Inflammatory macrophage treated with lipopolysaccharide for 1 hour (primary cell): ENCODE measurements at regions not wholly inside any gene's neighbourhood (a gene's known extent, or its start where the extent isn't known, plus 50 kb on each side); places are given as distances from the start of the nearest gene placed in this dataset.

Source experiments
- DNase-seq, 2 donors: peaks; one replicate each; pipeline ENCODE4 v3.0.0-alpha.2; 2020 to 2022

DNA sequence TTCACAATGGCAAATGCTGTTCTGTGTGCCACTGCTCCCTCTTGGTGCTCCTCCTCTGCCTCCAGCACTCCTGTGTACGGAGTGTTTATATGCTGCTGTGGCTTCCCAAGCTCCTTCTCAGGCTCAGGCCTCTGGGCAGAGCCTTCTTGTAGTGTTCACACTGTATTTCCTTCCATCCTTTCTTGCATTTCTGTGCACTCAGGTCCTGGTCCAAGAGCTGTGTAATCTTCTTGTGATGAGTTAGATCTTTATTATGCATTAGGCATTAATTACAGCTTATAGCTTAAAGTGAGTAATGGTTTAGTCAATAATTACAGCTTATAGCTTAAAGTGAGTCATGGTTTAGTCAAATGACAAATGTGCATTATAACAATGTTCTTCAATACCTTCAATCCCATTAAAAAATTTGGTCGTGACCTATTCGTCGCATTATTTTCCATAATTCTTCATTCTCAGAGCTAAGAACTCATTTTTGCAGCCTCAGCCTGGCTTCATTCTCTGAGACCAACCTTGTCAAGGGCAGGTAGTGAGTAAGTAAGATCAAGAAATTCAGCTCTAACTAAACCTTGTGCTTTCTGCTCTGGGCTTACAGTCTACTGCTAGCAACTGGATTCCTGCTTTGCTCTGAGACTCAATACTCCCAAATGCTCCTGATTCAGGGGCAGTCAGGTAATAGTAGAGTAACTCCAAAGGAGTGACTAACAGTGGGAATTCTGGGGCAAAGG lies 154.5 kb upstream of the SPAG17 start:
- DNase-seq = no peak

DNA sequence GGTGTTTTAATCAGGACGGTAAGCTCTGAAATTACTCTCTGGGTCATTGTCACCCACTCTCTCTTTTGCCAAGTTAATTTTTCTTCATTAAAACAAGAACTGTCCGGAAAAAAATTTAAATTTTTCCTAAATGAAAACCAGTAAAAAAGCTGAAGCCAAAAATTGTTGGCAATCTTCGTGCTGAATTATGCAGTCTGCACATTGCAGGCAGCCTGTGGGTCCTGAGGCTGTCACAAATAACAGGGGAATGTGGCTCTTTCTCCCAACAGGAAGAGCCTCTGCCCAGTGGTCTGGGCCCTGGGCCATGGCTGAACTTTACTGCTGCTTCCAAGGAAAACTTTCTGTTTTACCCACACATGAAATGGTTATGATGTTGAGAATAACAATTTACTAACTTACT lies 153.9 kb upstream of the SPAG17 start:
- no peak for DNase-seq

DNA sequence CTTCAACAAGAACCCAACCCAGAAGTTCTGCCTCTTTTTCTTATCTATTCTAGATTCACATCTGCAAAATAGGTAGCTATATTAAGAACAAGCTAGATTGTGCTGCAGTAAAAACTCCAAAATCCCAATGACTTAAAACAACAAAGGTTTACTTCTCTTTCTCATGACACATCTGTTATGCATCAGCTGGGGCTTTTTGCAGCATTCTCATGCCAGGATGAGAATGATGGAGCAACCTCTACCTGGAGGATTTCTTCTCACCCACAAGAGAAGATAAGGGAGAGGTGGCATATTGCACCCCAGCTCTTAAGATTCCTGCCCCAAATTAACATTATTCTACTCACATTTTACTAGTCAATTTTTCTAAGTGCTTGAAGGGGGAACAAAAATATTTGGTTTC lies 152.3 kb upstream of the SPAG17 start:
- DNase-seq = no peak

DNA sequence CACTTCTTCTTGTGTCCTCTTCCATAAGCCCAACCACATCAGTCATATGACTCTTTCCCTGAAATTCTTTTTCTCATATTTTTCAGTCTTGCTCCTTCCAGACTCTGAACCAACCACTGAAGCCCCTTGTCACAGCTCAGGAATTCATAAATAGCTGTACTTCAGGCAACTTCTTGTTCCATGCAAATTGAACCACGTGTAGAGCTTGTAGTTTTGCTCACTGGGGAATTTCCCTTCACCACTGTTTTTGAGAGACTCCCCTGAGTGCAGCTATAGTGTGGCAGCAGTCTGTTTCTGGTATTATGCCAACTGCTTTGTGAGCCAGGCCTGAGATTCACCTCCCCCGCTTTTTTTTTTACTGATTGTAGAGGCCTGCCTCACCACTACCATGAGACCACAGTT lies 150.3 kb upstream of the SPAG17 start:
- no peak for DNase-seq

DNA sequence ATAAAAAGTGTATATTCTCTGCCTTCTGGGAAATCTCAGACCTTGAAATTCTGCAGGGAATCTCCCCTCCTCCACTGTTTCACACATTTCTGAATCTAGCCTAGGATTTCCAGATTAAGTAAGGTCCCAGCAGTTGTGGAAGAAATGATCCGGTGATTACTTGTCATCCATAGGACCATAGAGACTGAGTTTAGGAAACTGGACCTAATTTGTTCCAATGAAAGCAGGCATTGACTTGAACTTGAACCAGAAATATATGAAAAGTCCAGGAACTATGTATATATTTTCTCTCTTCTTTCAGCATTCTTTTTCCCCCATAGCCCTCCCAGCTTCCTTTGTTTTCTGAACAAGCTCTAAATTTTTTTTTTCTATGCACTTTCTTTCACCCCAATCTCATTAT lies 149.5 kb upstream of the SPAG17 start:
- DNase-seq = no peak

DNA sequence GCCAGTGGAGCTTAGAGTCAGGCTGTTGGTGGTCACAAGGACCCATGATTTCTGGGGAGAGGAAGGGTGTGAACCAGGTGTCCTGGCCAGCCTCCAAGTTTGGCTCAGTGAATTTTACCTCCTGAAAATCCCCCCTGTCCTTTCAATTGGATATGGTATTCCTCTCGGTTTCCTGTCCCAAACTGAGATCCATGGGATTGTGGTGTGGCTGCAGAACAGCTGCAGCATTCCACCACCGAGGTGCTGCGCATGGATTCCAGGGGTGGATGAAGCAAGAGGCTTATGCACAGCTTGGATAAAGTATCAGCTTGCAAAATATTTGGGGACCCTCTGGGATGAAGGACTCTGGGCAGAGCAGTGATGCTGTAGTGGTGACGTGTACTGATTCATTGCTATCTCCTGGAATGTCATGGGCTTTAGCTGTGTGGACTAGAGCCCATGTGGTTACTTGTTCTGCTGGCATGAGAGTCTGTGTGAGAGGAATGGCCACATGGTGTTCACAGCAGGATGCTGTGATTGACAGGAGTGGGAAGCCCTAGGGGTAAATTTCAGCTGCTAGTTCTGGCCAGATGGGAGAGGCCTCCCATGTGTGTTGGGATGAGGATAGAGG lies 148.7 kb upstream of the SPAG17 start:
- DNase-seq = no peak

DNA sequence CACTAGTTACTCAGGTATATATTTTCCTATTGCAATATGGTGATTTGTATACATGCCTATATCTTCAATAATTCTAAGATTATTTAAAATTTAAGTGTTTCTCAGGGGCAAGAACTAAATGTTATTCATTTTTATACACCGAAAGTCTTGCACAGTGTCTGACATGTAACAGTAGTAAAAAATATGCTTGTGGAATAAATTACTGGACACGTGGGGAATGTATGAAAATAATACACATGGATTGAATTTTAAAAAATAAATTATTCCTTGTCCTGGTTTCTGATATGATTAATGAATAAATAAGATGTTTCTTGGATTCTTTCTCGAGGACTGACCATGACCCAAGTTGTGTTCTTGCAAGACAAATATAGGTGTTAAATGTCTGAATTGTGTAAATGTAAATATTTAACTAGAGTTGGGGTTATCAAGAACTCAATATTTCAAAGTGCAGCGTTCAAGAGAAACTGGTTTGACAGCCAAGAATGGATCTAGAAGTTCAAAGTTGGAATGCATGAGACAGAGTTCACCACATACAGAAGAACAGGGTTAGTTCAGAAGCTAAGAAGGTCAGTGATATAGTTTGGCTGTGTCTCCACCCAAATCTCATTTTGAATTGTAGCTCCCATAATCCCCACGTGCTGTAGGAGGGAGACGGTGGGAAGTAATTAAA lies 142.1 kb upstream of the SPAG17 start:
- no peak for DNase-seq

DNA sequence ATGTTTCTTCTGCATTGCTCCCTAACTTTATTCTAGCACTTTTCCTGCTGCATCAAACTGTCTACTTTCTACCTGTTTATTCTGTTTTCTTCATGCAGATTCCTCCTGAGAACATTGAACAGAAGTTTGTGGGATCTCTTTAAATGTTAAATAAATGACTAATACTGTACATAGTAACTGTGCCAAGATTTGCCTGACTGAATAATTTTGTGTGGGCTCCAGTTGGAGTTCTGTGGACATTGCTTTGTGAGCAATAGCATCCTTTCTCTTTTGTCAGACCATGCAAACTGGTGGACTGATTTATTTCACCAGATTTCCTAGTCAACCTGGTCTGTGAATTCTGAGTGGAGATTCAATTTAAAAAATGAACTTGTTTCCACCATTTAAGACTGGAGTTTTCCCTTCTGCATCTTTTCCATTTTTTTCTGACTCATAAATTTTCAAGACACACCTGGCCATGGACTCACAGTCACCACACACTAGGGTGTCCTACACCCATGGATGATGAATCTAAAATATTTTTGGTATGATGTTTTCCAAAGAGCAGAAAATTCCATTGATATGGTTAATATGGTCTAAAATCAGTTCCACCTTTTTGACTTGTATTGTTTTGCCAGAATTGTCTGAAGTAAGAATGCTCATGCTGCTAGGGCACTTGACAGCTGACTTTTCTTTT lies 140.7 kb upstream of the SPAG17 start:
- no peak for DNase-seq

DNA sequence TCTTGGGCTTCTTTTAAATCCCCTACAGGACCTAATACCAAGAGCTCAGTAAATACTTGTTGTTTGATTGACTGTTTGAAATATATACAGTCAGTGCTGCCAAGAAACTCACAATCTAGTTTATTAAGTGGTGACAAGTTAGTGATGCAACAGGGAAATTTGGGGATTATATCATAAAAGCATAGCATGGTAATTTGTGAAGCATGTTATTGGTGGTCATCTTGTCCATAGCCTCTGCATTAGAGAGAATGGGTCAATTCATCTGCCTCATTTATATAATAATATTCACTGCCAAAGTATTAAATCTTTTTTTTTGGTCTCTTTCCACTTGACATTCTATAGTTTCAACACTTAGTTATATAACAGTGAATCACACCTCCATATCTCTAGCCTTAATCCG lies 138.2 kb upstream of the SPAG17 start:
- no peak for DNase-seq

DNA sequence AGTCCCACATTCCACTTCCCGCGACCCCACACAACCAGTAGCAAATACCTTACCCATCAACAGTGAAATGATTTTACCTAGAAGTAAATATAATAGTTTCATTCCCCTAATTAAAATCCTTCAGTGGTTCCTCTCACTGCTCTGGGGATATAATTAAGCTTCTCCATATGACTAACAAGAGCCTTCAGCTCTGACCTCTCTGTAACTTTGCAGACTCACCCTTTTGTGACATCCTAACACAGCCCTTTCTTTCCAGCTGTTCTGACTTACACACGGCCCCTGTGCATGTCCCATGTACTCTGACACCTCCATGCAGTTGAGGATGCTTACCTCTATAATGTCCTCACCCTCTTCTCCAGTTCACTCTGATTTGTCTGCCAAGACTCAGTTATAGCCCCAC lies 137.3 kb upstream of the SPAG17 start:
- DNase-seq = no peak

DNA sequence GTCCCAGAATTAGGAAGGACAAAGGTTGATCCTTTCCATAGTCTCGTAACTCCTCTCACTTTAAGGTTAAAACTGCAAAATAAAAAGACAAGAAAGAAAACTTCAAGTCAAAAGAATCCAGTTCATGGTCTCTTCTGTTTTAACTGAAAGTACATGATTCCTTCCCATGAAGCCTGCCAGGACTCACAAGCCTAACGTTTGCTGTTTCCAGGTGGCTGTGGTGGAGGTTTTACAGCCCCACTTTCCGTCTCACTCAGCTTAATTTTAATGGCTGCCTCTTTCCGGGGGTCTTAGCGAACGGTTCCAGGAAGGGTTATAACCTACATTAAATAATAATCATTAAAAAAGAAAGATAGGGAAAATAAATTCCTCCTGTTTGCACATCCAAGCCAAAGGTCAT lies 136.8 kb upstream of the SPAG17 start:
- no peak for DNase-seq

DNA sequence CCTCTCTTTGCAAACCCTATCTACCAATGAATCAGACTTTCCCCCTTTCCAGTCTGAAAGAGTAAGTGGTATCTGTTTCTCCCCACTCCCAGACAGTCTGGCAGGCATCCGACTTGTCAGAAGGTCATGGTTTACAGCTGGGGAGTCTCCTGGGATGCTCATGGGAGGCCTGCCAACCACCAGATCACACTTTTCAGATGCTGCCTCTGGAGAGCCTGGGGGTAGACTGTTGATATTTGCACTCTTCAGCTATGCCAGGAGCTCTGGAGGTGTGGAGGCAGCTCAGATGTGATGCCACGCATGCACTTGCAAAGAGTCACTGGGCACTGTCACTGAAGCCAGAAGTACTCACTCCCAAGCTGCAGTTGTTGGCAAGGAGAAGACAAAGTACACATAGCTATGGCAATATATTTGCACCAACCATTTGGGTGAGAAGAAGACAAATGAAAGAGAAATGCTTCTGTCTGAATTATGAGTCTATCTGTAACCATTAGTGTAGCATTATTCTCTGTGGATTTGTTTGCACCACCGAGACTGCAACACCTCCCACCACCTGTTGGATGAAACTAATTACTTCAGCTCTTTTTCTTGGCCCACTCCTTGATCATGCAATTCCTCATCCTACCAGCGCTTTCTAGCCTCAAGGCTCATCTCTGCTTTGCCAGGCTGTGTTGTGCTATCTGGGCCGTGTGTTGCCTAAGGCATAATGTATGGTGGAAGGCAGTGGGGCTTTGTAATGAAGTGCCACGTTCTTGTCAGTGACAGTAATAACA lies 133.0 kb upstream of the SPAG17 start:
- DNase-seq = no peak

DNA sequence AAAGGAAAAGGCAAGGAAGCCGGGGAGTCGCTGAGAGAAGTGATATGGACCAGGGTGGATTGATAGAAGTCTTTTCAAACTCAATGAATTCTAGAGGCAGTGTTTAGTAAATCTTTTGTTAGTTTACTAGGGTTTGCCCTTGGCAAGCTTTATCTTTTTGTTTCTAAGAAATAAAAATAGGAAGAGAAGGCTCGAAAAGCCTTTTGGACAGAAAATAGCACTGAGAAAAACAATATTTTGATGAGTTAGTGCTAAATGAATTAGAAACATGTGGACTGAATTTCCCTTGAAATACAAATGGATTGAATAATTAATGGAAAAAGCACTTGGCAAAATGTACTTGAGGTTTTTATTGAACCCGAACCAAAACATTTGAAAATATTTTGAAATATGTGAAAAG lies 121.8 kb upstream of the SPAG17 start:
- DNase-seq = no peak

DNA sequence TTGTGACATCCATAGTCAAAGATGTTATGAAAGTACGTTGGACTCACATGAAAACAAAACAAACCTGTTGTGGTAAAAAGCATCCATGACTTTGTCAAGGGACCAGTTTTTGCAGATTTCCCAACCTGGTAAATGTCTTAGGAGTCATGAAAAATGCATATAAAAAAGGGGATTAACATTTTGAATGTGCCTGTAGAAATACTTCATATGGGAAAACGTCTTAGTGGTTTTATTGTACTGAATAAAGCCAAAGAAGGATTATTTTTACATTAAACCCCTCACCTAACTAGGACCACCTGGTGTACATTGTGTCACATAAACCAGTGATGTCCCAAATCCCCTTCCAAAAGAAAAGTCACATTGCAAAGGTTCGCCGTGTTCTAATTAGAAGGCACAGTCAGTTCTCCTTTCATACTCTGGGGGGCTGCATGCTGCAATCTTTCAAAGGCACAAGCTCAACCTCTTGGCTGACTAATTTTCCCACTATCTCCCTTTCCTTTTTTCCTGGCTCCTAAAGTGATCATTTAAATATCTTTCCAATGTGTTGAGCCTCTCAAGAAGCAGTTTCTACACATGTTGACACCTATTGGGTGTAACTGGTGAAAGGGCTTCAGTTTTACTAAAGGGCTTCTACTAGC lies 119.8 kb upstream of the SPAG17 start:
- no peak for DNase-seq

DNA sequence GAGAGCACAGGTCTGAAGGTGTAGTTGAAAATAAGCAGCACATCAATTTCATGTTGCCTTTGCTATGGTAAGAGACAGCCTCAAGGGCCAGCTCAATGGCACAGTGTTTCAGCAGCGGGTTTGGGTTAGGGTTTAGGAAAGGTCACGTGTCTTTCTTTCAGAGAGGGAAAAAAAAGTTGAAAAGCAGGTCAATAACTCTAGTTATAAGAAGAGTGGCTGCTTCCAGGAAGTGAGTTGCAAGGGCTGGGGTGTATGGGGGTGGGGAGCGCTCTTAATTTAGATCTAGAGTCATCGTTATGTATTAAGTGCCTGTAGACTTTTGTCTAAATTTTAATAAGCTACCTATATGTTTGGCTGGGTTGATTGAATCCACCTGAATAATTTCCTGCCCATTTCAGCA lies 118.5 kb upstream of the SPAG17 start:
- DNase-seq = no peak

DNA sequence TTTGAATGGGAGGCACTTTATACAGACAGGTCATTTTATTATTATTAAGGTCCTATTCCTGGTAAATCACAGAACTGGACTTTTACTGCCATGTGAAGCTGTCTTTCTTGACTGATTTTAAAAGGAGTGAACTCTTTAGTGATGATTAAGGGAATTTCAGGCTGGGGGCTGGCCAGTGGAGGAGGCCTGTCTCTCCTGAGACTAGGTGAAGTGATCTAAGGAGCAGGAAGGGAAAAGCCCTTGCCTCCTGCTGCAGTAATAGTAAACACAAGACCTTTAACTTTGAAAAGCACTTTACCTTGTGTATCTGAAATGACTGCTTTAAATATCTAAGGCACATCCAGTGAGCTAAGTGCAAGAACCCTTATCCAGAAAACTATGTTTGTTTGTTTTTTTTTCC lies 118.0 kb upstream of the SPAG17 start:
- DNase-seq = no peak

DNA sequence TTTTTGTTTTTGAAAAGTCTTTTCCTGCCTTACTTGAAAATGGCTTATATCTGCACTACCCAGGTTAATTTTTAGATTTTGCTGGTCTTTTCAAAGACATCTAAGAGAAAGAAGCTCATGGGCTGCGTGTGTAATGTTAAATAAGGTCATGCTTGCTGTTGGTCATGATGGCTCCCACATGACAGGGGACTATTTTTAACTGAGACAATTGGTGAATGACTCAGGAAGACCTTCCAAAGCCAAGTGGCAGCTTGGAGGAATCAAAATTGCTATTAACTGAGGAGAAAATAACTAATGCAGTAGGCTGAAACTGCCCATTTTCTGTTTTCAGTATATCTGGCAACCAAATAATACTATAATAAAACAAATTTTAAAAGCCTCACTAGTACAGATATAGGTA lies 117.1 kb upstream of the SPAG17 start:
- DNase-seq = no peak

DNA sequence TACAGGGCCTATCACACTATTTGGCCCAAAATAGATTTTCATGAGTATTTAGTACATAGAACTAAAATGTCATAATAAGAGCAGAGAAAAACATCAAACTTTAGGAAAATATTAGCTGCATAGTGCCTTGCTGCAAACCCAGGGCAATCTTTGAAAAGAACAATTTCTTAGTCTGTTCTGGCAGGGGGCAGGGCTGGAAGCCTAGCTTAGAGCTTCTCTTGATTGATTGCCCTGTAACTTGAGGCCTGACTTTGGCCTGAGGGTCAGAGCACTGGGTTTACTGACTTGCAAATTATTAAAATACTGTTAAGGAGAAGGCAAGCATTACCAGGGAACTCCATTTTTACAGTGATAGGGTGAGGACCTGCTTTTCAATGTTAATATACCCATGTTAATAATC lies 115.8 kb upstream of the SPAG17 start:
- DNase-seq = no peak

DNA sequence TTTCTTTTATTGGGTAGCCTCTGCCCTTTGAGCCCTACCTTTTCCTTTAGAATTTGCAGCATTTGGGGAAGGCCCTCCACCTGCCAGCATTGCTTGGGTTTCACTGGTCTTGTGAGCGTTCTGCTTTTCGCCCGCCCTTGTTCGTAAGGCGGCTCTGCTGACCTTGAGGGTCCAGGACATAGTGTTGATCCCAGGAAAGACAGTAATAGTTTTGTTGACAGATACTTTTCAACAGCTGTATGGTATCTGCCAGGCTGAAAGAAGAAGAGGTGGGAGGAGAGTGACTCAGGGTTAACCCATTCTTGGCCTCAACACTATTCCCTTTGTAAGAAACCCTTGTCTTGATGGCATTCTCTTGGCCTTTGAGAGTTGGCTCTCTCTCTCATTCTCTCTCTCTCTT lies 113.4 kb upstream of the SPAG17 start:
- DNase-seq = no peak

DNA sequence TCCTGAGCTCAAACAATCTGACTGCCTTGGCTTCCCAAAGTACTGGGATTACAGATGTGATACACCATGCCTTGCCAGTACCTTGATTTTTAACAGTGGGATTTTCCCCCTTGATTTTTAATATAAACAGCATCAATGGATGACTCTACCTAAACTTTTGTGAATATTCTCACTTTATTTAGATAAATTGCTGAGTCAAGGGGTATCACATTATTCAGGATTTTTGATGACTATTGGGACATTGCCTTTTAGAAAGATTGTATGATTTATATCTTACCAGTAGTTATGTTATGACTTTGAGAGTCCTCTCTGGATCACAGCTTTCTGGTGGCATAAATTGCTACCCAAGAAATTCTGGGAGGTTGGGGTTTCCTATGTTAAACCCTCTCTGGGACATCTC lies 112.5 kb upstream of the SPAG17 start:
- DNase-seq = no peak

DNA sequence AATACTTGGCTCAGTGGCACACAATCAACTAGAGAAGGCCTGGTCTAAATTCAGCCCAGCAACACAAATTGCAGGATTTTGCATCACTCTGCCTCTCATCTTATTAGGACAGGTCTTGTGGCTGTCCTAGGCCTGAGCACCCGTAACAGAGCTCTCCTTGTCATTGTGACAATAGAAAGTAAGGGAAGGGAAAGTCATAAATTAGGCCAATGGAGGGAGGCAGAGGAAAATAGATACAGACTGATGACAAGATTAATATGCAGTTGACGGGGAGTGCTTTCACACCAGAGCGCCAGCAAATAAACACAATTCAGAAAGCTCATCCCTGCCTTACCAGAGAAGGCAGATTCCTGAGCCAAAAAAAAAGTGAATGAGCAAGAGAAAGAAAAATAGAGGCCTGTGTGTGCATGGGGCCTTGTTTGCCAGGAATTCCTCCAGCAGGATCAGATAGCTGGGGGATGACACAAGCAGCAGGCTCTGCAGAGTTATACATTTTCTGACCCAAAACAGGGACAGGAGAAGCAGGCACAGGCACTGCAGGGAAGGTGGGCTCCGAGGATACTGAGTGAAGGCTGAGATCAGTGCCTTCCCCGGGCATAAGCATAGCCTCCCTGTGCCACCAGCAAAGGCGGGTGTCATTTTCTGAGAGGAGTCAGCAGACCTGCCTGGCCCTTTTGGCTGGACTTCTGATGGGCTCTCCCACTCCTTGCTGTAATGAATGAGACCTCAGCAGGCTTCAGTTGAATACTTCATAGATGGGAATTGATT lies 110.0 kb upstream of the SPAG17 start:
- no peak for DNase-seq

DNA sequence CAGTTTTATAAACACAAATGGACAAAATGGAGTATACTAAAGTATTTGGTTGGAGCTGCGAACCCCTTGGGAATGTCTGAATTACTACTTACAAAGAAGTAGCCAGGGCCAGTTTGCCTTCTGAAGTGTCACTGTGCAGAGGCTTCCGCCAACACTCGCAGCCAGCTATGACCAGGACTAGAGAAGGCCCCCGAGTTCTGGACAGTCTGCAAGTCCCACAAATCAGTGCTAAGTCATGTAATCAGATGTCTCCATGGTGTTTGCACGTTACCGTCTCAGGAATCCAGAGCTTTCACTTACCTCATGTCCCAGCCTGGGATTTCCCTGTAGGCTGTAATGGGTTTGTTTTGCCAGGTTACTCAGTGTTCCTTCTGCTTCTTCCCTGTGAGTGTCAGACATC lies 106.6 kb upstream of the SPAG17 start:
- DNase-seq = no peak
